IMR-90 (cell line): ENCODE measurements at regions not wholly inside any gene's neighbourhood (a gene's known extent, or its start where the extent isn't known, plus 50 kb on each side); places are given as distances from the start of the nearest gene placed in this dataset.

Experiments
- ATAC-seq: fragments of 200-7000 bp; cut with Tn5 transposase; 2 replicates; pipeline ENCODE4 v1.9.1; 2020; ENCODE audit warnings: low read depth, mild to moderate bottlenecking, moderate library complexity
- BruUV-seq: library from RNA; stranded (reverse); fragments of 400-500 nt; replicated peaks from 2 replicates; lab custom pipeline; 2021; lab: Mats Ljungman, UMichigan
- CTCF ChIA-PET: fragments of 300-600 bp; formaldehyde crosslinking; extraction: SDS; loops from one replicate; lab custom pipeline; 2021; ENCODE audit warnings: antibody characterized with exemption; lab: Yijun Ruan, JAX
- POLR2A ChIA-PET: fragments of 300-600 bp; sonication (Branson Sonifier 250); formaldehyde crosslinking; loops from one replicate; lab custom pipeline; 2022; ENCODE audit warnings: antibody characterized with exemption; ENCODE audit not compliant: unreplicated experiment; lab: Charles Lee
- DNase-seq: peaks from one replicate; pipeline ENCODE4 v3.0.0; 2013
- H2AFZ ChIP-seq: replicated peaks from 2 replicates; pipeline ENCODE3; 2013; ENCODE audit warnings: low read length, mild to moderate bottlenecking; ENCODE audit not compliant: poor library complexity
- H2AK5ac ChIP-seq: 2 replicates; pipeline ENCODE4 v1.6.1; 2013; ENCODE audit warnings: low read depth, low read length, inconsistent platforms
- H2AK9ac ChIP-seq: replicated peaks from 2 replicates; pipeline ENCODE3; 2013; ENCODE audit warnings: mild to moderate bottlenecking, low read depth, low read length, moderate library complexity; ENCODE audit not compliant: poor library complexity
- H2BK120ac ChIP-seq: 2 replicates; pipeline ENCODE4 v1.6.1; 2013; ENCODE audit warnings: low read depth, low read length, inconsistent platforms
- H2BK15ac ChIP-seq: 3 replicates; pipeline ENCODE4 v1.6.1; 2013; ENCODE audit warnings: low read depth, low read length, inconsistent platforms
- H2BK20ac ChIP-seq: 2 replicates; pipeline ENCODE4 v1.6.1; 2013; ENCODE audit warnings: low read depth, mild to moderate bottlenecking, inconsistent platforms, low read length, moderate library complexity
- H2BK5ac ChIP-seq: 2 replicates; pipeline ENCODE4 v1.6.1; 2013; ENCODE audit warnings: mild to moderate bottlenecking, low read depth, low read length, inconsistent platforms; ENCODE audit not compliant: poor library complexity, severe bottlenecking
- H3K14ac ChIP-seq: replicated peaks from 2 replicates; pipeline ENCODE4 v1.6.1; 2013; ENCODE audit warnings: low read depth, low read length, inconsistent platforms
- H3K18ac ChIP-seq: 2 replicates; pipeline ENCODE4 v1.6.1; 2013; ENCODE audit warnings: low read depth, low read length, control low read depth
- H3K23ac ChIP-seq: 2 replicates; pipeline ENCODE4 v1.6.1; 2013; ENCODE audit warnings: low read depth, low read length, inconsistent platforms
- H3K27ac ChIP-seq: 2 replicates; pipeline ENCODE4 v1.5.1; 2013; ENCODE audit warnings: mild to moderate bottlenecking, control low read depth, low read length; ENCODE audit not compliant: insufficient read depth
- H3K27me3 ChIP-seq: 2 replicates; pipeline ENCODE4 v1.6.1; 2013; ENCODE audit warnings: low read length; ENCODE audit not compliant: control insufficient read depth, insufficient read depth
- H3K36me3 ChIP-seq: 2 replicates; pipeline ENCODE4 v1.6.1; 2013; ENCODE audit warnings: low read length, mixed read lengths; ENCODE audit not compliant: control insufficient read depth, insufficient read depth
- H3K4ac ChIP-seq: 2 replicates; pipeline ENCODE4 v1.6.1; 2013; ENCODE audit warnings: low read depth, low read length, inconsistent platforms
- H3K4me1 ChIP-seq: 2 replicates; pipeline ENCODE4 v1.6.1; 2013; ENCODE audit warnings: low read length, mixed read lengths; ENCODE audit not compliant: control insufficient read depth, insufficient read depth
- H3K4me2 ChIP-seq: 2 replicates; pipeline ENCODE4 v1.6.1; 2013; ENCODE audit warnings: low read depth, mild to moderate bottlenecking, control low read depth, low read length, moderate library complexity
- H3K4me3 ChIP-seq: 2 replicates; pipeline ENCODE4 v1.5.1; 2013; ENCODE audit warnings: low read depth, mild to moderate bottlenecking, control low read depth, low read length, moderate library complexity; ENCODE audit not compliant: insufficient read depth
- H3K56ac ChIP-seq: 2 replicates; pipeline ENCODE4 v1.6.1; 2013; ENCODE audit warnings: low read length, inconsistent platforms; ENCODE audit not compliant: insufficient read depth; ENCODE audit errors: extremely low read depth
- H3K79me1 ChIP-seq, 2 experiments: 2 replicates each; pipeline ENCODE4 v1.6.1; 2013; ENCODE audit warnings: low read length in 2 of 2, inconsistent platforms in 1 of 2, low read depth in 1 of 2
- H3K9ac ChIP-seq: 2 replicates; pipeline ENCODE4 v1.6.1; 2013; ENCODE audit warnings: low read depth, low read length, control low read depth
- H3K9me1 ChIP-seq: 2 replicates; pipeline ENCODE4 v1.6.1; 2013; ENCODE audit warnings: low read length, inconsistent platforms; ENCODE audit not compliant: insufficient read depth
- H3K9me3 ChIP-seq: 2 replicates; pipeline ENCODE4 v1.6.1; 2013; ENCODE audit warnings: low read length; ENCODE audit not compliant: control insufficient read depth, insufficient read depth
- H4K20me1 ChIP-seq: 2 replicates; pipeline ENCODE4 v1.6.1; 2013; ENCODE audit warnings: low read length, inconsistent platforms; ENCODE audit not compliant: insufficient read depth
- H4K5ac ChIP-seq: 2 replicates; pipeline ENCODE4 v1.6.1; 2013; ENCODE audit warnings: mild to moderate bottlenecking, low read depth, low read length, control low read depth
- H4K8ac ChIP-seq, 2 experiments: 2 replicates each; pipeline ENCODE4 v1.6.1; 2013; ENCODE audit warnings: low read depth in 2 of 2, low read length in 2 of 2, control low read depth in 1 of 2, inconsistent platforms in 1 of 2
- H4K91ac ChIP-seq: 2 replicates; pipeline ENCODE4 v1.6.1; 2013; ENCODE audit warnings: low read depth, low read length, inconsistent platforms; ENCODE audit not compliant: insufficient read depth
- BHLHE40 ChIP-seq: fragments of 150-350 bp; IDR thresholded peaks from 2 replicates; pipeline ENCODE4 v1.6.1; 2016; ENCODE audit warnings: mild to moderate bottlenecking, low read depth, low read length
- CHD1 ChIP-seq: IDR thresholded peaks from 2 replicates; pipeline ENCODE4 v1.6.1; 2012; ENCODE audit warnings: low read depth, low read length, improper control_type of control experiment
- MXI1 ChIP-seq: IDR thresholded peaks from 2 replicates; pipeline ENCODE4 v1.6.1; 2012; ENCODE audit warnings: low read depth, mild to moderate bottlenecking, low read length, moderate library complexity, borderline replicate concordance
- RCOR1 ChIP-seq: IDR thresholded peaks from 2 replicates; pipeline ENCODE4 v1.6.1; 2012; ENCODE audit warnings: mild to moderate bottlenecking, low read length, improper control_type of control experiment; ENCODE audit not compliant: insufficient replicate concordance
- SMC3 ChIP-seq: fragments of 150-350 bp; IDR thresholded peaks from 2 replicates; pipeline ENCODE4 v1.6.1; 2016; ENCODE audit warnings: low read depth, mild to moderate bottlenecking, antibody characterized with exemption, low read length, moderate library complexity
- dilution Hi-C: fragments of 300-500 bp; cut with HindIII; formaldehyde crosslinking; loops from one replicate; pipeline ENCODE4 v1.14.3; 2018; ENCODE audit warnings: low sequenced_read_pairs; ENCODE audit not compliant: unreplicated experiment
- in situ Hi-C: fragments of 300-500 bp; cut with MboI; formaldehyde crosslinking; loops from 3 replicates; pipeline ENCODE4 v1.14.3; 2019; ENCODE audit warnings: low sequenced_read_pairs, inconsistent platforms, mixed read lengths
- intact Hi-C: fragments of 100-400 bp; cut with micrococcal nuclease; formaldehyde crosslinking; loops from 2 replicates; pipeline ENCODE4 v1.10.0; 2022

DNA sequence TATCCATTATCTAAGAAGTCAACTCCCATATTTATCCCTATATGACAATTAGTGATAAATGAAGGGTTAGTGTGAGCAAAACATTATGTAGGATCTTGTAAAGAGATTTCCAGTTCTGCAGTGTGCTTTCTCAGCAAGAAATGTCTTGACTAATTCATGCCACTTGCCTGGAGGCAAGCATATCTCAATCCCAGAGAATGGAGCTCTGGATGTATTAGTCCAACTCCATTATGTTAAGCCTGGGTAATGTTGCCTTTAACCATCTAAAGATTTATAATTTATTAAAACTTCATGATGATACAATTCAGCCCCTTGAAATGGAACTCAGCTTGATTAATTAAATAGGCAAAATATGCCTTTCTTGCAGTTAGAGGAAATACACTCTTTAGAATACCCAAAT lies 1079.9 kb upstream of the LRRTM3 start:
- Histone ChIP-seq H3K27me3 (no peaks in the 10 kb centered on the region), H3K4me3 (no peak overlapping the region), H2BK20ac (no peak overlapping the region), H3K4me1 (no peaks in the 10 kb centered on the region), H3K79me1 (no peaks in the 10 kb centered on the region), H4K20me1 (no peaks in the 10 kb centered on the region), H3K36me3 (no peaks in the 10 kb centered on the region), H3K23ac (no peak overlapping the region), H3K9me1 (no peaks in the 10 kb centered on the region), H3K9me3 (0 out of 2 replicates have a peak, but pooled peaks cover 3% of the 10 kb centered on the region), H2AK9ac (no peak overlapping the region), H3K18ac (no peak overlapping the region), H3K27ac (no peak overlapping the region), H3K4me2 (no peak overlapping the region), H4K91ac (no peak overlapping the region), H4K8ac (no peak overlapping the region), H2AFZ (no peak overlapping the region), H2AK5ac (no peak overlapping the region), H2BK5ac (no peak overlapping the region), H2BK15ac (no peak overlapping the region), H3K9ac (no peak overlapping the region), H3K56ac (no peak overlapping the region), H3K14ac (no peak overlapping the region), H3K4ac (no peak overlapping the region), H4K5ac (no peak overlapping the region), H2BK120ac (no peak overlapping the region)
- ATAC-seq (no peak), DNase-seq (no peak)
- intact Hi-C loops: no loop called here
- dilution Hi-C loops: no loop called here
- ChIA-PET POLR2A (no interaction called here), CTCF (no interaction called here)
- BruUV-seq: no TSS peak
- in situ Hi-C loops: no loop called here
- TF ChIP-seq MXI1 (no peak), RCOR1 (no peak), CHD1 (no peak), BHLHE40 (no peak), SMC3 (no peak)
